Progenitor cell of endocrine pancreas (in vitro differentiated cells): ENCODE measurements at regions not wholly inside any gene's neighbourhood (a gene's known extent, or its start where the extent isn't known, plus 50 kb on each side); places are given as distances from the start of the nearest gene placed in this dataset.

ENCODE experiments used
- DNase-seq: peaks from one replicate; pipeline ENCODE4 v3.0.0; 2021; ENCODE audit warnings: low spot score; ENCODE audit not compliant: unreplicated experiment
- H3K27ac Mint-ChIP-seq: 2 replicates; pipeline ENCODE4 v1.8.0; 2021; ENCODE audit warnings: mild to moderate bottlenecking, moderate library complexity, mixed read lengths
- H3K27me3 Mint-ChIP-seq: 2 replicates; pipeline ENCODE4 v1.8.0; 2021; ENCODE audit warnings: mixed read lengths
- H3K36me3 Mint-ChIP-seq: 2 replicates; pipeline ENCODE4 v1.8.0; 2022; ENCODE audit warnings: mixed read lengths; ENCODE audit not compliant: insufficient read depth
- H3K4me1 Mint-ChIP-seq: 2 replicates; pipeline ENCODE4 v1.8.0; 2021; ENCODE audit warnings: low read depth, mixed read lengths
- H3K4me3 Mint-ChIP-seq: 2 replicates; pipeline ENCODE4 v1.8.0; 2021; ENCODE audit warnings: low read depth, mild to moderate bottlenecking, moderate library complexity, mixed read lengths
- H3K9me3 Mint-ChIP-seq: 2 replicates; pipeline ENCODE4 v1.8.0; 2021; ENCODE audit warnings: low read depth, mixed read lengths
- CTCF ChIP-seq: fragments of 200-600 bp; sonication (generic); IDR thresholded peaks from one replicate; pipeline ENCODE4 v1.5.0; 2021; ENCODE audit warnings: antibody characterized with exemption, mild to moderate bottlenecking; ENCODE audit not compliant: unreplicated experiment

- no peak overlapping the region for H3K27ac Mint-ChIP-seq
- H3K36me3 Mint-ChIP-seq = no peaks in the 10 kb centered on the region
- H3K4me3 Mint-ChIP-seq = no peak overlapping the region
- DNase-seq = no peak
- no peak for TF ChIP-seq CTCF
- H3K9me3 Mint-ChIP-seq = no peaks in the 10 kb centered on the region
- no peaks in the 10 kb centered on the region for H3K4me1 Mint-ChIP-seq
- no peaks in the 10 kb centered on the region for H3K27me3 Mint-ChIP-seq
Observed at GRCh38 chr2:123500346-123500745, 524.7 kb upstream of the CNTNAP5 start.

GRCh38 chr2:123500988-123501387 is 524.1 kb upstream of the CNTNAP5 start:
- H3K27ac Mint-ChIP-seq = no peak overlapping the region
- no peak overlapping the region for H3K4me3 Mint-ChIP-seq
- no peak for DNase-seq
- no peaks in the 10 kb centered on the region for H3K9me3 Mint-ChIP-seq
- H3K27me3 Mint-ChIP-seq = no peaks in the 10 kb centered on the region
- no peaks in the 10 kb centered on the region for H3K4me1 Mint-ChIP-seq
- TF ChIP-seq CTCF = no peak
- H3K36me3 Mint-ChIP-seq = no peaks in the 10 kb centered on the region

GRCh38 chr2:123502931-123503330 is 522.2 kb upstream of the CNTNAP5 start:
- no peaks in the 10 kb centered on the region for H3K27me3 Mint-ChIP-seq
- no peaks in the 10 kb centered on the region for H3K9me3 Mint-ChIP-seq
- no peak for DNase-seq
- H3K27ac Mint-ChIP-seq = no peak overlapping the region
- no peak overlapping the region for H3K4me3 Mint-ChIP-seq
- H3K4me1 Mint-ChIP-seq = no peaks in the 10 kb centered on the region
- no peaks in the 10 kb centered on the region for H3K36me3 Mint-ChIP-seq
- no peak for TF ChIP-seq CTCF

- Mint-ChIP-seq H3K36me3 (no peaks in the 10 kb centered on the region), H3K27me3 (no peaks in the 10 kb centered on the region), H3K9me3 (no peaks in the 10 kb centered on the region), H3K27ac (no peak overlapping the region), H3K4me3 (no peak overlapping the region), H3K4me1 (no peaks in the 10 kb centered on the region)
- DNase-seq = no peak
- no peak for TF ChIP-seq CTCF
Observed at GRCh38 chr2:123512547-123512946, 512.5 kb upstream of the CNTNAP5 start.

- DNase-seq = no peak
- Mint-ChIP-seq H3K27me3 (no peaks in the 10 kb centered on the region), H3K36me3 (no peaks in the 10 kb centered on the region), H3K9me3 (no peaks in the 10 kb centered on the region), H3K4me3 (no peak overlapping the region), H3K4me1 (no peaks in the 10 kb centered on the region), H3K27ac (no peak overlapping the region)
- TF ChIP-seq CTCF = no peak
Observed at GRCh38 chr2:123513351-123513750, 511.7 kb upstream of the CNTNAP5 start.
